Fibroblast of gingiva (primary cell): ENCODE measurements at regions not wholly inside any gene's neighbourhood (a gene's known extent, or its start where the extent isn't known, plus 50 kb on each side); places are given as distances from the start of the nearest gene placed in this dataset.

ENCODE experiments used
- DNase-seq: peaks from one replicate; pipeline ENCODE4 v3.0.0-alpha.2; 2011; ENCODE audit warnings: low read depth

DNA sequence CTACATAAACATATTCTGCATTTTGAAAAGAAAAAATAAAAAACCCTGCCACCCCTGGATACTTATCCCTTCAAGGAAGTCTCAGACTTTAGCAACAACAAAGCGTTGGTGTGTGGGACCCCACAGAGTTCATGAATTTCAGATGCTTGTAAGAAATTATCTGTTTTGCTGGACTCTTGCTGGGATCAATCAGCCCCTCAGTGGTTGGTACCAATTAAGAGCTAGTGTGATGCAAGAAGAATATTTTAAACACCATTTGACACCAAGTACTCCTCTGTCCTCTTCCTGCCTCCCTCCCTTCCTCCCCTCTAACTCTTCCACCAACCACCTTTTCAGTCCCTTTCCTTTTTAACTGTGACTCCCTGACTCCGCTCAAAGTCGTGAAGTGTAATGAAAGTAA, 51.5 kb downstream of the SST start:
- no peak for DNase-seq

DNA sequence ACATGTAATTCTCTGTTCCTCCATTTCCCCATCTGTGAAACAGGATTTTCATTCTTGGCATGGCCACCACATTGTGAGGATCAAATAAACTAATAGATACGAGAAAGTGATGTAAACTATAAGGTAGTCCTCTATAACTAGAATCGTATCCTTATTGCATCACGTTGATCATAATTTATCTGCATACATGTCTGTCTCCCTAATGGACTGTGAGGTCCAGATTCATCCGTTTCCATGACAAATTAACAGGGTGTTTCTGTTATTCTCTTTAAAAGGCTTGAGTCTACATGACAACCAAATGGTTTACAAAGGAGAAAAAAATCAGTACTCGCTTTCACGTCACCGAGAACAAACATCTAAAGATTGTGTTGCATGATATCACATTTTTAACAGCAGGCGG, 53.0 kb downstream of the SST start:
- DNase-seq: no peak

DNA sequence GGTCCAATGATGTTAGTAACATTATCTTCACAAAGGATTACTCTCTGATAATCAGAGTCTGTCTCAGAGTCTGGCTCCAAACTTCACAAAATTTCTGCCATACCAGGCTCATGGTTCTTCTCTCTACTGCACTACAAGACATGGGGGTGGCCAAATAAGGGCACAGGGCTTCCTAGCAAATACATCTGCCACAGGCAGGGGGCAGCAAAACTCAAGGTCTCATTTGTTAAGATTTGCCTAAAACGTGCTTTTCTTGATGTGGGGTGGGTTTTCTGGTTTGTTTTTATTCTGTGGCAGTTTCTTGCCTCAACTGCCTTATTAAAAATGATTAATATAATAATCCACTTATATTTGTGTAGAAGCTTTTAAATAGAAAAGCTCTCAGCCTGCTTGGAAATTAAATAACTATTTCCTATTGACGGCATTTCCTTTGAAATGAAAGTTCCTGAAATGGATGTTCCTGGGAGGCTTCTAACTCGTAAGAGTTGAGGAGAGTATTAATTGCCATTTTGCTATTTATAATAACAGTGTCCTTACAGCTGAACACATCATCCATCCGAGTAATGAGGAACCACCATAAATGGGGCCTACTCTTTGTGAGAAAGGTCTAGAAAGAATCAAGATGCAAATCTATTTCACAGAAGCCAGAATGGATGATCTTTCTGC, 53.8 kb downstream of the SST start:
- DNase-seq: peak; percentile 52

DNA sequence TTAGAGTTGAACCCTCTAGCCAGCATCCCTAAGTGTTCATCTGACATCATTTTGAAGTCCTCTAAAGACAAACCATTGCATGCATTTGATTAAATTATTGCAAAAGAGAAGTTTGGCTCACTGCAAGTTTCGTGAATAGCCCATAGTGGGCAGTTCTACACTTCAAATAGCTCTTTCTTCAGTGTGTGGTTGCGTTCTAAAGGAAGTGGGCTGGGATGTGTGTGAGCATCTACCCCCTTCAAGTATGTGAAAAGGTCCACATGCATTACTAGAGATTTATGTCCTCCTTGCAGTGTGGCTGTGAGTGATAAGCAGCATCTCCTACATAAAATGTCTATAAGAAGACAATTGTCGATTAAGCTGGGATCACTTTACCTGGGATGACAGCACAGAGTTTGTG, 54.6 kb downstream of the SST start:
- DNase-seq: no peak

DNA sequence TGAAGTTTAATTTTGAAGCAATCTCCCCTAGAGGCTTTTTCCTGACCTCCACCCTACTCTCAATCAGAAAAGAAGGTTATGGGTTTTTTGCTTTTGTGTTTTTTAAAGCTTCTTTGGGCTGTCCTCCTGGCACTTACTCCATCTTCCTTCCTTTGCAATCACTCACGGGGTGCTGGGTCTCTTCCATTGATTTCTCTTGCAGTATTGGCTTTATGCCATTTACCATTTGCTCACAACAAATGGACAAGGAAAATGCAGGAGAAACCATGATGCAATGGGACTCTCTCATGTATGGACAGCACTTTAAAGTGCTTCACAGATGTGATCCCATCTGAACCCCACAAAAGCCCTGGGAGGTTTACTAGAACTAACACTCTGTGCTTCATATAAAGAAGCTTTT, 57.5 kb downstream of the SST start:
- no peak for DNase-seq

DNA sequence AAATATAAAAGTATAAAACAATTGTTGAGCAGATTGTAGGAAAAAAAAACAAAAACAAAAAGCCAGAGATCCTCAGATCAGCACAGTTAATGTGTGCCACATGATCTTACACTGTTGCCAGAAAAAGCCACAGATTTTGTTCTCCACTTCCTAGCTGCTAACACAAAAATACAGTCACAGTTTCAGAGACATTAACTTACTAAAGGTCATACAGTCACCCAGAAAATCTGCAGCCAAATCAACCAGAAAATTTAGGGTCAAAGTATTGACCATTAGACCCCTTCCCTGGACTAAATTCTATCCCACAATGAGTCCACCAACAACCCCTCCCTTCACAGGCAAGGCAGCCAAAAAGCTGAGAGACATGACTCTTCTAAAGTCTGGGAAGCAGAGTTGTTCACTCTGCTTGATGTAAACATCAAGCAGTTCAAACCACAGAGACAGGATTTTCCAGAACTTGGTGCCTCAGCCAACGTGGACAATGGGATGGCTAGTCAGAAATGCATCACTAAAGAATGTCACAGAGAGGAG, 59.1 kb downstream of the SST start:
- DNase-seq: peak; percentile 18

DNA sequence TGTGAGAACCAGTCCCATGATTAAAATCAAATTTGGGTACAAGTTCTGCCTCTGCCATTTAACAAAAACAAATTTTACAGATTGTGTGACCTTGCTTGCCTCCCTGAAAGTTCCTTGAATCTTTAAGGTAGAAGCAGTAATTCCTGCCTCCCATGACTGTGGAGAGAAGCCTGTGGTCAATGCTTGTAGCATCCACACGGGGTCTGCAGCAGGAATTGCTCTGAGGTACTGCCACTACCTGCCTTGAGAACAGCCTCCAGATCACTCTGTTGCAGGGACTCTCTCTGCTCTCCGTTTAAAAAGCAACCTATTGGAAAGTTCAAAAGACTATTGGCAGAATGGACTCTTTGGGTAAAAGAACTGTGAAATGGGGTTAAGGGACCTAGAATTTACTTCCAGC, 75.9 kb downstream of the SST start:
- no peak for DNase-seq

DNA sequence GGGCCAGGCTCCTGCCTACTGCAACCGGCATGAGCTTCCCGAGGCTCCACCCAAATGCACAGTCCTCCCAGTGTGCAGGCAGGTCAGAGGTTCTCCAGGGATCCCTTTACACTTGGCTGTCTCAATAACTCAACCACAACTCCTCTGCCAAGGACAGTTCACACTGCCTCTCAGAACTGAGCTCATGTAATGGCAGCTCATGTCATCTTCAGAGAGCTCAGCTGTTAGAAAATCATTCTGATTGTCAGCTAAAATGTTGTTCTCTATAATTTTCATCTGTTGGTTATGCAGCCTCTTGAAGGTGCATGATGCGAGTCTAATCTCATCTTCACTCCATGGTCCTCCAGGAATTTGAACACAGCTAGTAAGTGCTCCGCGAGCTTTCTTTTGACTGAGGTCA, 76.7 kb downstream of the SST start:
- DNase-seq: no peak

DNA sequence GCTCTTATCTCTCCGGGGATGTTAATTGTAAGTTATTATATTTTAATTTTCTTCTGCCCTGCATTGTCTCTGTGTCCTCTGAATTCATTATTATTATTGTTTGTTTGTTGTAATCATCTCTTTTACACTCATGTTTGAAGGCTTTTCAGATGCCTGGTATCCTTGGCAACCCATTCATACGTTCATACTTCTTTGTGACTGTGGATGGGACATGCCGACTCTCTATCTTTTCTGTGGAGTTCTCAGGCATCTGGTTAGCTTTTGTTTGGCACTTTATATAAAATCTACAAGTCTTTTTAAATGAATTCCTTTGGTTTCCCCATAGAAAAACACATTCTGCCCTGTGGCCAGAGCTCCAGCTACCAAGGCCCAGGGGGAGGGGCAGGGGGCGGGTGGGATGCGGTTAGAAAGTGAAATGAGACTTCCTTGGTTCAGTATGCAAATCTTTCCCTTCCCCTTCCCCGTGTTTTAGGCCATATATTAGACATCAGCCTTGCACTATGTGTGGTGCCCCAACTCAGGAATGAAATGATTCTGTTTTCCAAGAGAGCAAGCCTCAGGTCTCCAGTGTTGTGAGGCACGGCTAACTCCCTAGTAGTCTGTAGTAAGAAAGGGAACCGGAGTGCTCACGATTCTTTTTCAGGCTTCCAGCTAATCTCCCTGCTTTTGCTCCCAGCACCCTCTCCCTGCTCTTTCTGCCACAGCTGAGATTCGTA, 79.2 kb downstream of the SST start:
- DNase-seq: no peak

DNA sequence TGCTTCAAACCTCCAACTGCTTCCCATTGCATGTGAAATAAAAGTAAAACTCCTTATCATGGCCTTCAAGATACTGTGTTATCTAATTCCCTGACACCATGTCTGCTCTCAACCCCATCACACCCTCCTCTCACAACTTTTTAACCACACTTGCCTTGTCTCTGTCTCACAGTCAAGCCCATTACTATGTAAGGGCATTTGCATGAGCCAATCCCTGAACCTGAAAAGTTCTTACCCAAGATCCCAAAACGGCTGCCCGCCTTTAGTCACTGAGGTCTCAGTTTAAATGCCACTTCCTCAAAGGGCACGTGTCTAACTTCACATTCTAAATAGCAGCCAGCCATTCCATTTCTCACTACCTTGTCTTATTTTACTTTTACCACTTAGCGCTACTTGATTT, 83.1 kb downstream of the SST start:
- DNase-seq: no peak

DNA sequence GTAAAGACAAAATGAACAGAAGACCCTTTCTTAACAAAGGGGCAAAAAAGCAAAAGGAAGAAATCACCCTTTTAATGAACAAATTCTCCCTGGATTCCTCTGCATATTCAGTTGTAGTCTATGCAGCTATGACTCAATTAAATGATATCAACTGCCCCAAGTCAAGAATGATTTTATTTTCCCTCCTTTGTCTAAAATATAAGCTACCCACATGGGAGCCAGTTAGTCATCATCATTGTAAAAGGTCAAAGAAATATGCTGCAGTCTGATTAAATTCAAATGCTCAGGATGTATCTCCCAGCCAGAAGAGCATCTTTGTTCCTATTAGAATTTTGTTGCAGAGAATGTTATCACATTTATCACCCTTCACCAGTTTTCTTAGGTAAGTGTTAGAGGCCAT, 84.0 kb downstream of the SST start:
- DNase-seq: no peak

DNA sequence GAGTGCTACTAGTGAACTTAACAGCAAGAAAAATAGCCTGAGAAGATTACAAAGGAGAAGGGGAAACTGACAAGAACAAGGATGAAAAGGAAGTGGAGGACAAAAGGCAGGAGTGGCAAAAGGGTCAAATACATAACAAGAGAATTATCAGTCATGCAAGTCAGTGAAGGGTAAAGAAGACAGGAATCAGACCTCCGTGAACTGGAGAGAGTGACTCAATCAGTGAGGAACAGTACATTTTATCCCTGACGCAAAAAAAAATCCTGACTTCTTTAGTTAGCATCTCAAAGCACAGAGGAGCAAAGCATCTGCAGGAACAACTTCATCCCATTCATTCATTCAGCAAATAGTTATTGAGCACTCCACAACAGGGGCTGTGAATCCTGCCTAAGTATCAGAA, 97.8 kb downstream of the SST start:
- DNase-seq: no peak

DNA sequence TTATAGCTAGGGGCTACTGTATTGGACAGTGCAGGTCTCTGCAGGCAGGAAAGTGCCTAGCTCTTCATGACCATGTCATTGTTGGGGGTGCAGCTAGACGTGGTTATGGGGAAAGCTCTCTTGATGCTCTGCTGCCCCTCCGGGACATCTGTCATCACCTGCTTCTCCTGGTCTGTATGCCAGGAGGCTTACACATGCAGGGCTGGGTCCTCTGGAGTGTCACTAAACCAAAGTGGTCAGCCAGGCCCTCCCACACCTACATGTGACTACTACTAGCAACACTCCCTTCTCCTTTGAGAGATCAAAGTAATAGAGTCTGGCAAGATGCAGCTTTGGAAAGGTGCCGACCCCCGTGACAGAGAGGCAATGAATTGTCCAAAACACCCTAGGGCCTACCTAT, 98.5 kb downstream of the SST start:
- no peak for DNase-seq

DNA sequence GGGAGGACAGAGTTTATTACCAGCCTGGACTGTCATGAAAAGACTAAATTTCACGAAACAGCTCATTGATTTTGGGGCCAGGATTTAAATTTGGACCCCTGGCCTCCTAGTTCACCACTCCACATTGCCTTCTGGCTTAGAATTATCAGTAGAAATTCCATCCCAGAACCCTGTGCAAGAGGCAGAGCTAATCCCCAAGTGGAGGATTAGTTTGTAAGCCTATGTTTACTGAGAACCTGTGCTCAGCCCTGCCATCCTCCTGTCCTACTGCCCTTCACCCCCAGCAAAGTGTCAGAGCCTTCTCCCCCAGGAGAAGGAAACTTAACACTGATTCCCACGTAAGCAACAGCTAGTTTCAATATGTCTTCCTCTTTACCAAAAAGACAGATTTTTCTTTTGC, 99.4 kb downstream of the SST start:
- DNase-seq: no peak

DNA sequence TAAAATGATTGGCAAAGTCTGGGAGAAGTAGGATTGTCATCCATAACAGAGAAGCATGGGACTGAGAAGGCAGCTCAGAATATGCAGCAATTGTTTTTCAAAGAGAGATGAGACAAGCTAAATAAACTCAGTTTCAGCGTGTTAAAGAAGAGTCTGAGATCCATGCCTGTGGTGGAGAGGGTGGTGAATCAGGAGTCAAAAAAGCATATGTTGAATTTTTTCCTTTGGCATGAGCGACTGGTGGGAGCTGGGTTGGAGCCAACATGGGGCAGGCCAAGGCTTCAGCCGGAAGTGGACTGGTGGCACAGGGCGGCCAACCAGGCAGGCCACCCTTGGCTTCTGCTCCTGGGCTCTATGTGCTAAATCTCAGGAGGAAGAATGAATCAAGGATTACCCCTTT, 102.0 kb downstream of the SST start:
- DNase-seq: no peak

DNA sequence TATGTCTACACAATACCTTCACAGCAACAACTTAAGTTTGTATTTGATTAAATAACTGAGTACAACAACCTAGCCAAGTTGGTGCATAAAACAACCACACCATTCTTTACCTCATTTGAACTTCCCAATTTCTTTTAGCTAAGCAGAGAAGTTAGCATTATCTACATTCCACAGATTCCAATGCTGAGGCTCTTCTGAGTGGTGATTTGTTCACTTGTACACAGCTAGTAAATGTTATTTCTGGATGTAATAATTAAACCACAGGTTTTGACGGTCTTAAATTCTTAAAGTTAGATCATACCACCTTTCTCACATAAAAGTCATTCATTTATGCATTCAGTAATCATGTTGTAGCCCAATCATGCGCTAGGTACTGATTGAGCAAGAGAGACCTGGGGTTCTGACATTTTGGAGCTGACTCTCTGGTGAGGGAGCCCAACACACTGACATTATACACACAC, 102.5 kb downstream of the SST start:
- peak; percentile 34 for DNase-seq

DNA sequence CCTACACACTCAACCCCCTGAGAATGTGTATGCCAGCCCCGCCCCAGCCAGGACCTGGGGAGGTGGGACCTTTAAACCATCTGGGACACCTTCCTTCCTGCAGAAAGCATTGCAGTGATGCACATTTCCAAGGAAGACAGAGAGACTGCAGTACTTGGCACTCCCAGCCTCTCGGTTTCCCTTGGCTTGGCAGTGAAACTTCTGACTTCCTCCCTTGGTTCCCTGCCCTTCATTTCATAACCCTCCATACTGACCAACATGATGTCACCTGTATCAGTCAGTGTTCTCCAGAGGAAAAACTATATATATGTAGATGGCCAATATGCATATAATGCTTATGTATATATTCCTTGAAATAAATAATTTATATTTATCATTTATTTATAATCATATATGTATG, 103.2 kb downstream of the SST start:
- DNase-seq: peak; percentile 26

DNA sequence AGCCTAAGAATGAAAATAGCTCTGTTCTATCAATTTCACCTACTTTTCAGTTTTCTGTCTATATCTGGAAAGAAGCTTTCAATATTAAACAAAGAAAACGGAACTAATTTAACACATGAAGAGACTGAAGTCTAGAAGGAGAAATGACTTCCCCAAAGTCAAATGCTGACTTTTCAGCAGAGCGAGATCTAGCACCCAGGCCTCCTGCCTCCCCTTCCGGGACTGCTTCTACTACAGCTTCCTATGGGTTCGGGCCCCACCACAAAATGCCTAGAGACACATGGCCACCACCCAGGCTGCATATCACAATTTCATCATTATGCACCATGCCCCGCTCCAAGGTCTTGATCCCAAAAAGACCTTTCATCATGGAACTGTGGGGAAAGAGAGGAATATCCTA, 104.5 kb downstream of the SST start:
- no peak for DNase-seq

DNA sequence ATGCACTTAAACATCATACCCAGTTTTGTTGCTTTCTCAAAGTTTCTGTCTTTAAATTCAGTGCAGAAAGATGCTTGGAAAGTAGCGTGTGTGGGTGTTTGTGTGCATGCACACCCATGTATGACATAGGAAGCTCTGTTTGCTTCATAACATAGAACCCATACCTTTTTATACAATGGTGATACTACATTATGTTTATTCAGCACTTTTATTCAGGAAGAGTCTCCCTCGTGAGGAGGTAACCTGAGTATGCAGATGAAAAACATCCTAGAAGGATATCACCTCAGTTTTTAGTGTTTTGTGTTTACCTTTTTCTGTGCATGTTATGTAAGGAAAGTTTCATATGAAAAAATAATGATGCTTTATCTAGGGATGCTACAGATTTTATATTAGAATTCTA, 111.2 kb downstream of the SST start:
- DNase-seq: no peak

DNA sequence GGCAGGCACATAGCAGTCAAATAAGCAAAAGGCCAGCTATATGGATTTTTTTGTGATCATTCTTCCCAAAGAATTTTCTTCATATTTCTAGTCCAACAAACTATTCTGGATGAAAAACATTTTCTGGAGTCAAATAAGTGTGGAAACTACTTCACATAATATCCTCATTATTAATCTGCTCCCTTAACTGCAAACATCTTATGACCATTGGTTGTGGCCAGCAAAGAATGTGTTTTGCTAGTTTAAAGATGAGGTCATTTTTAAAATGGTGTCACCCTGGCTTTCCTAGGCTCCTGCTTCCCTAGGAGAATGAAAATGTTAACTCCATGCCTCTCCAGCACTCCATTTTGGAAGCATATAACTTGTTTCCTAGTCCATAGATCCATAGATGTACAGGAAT, 118.8 kb downstream of the SST start:
- DNase-seq: no peak

DNA sequence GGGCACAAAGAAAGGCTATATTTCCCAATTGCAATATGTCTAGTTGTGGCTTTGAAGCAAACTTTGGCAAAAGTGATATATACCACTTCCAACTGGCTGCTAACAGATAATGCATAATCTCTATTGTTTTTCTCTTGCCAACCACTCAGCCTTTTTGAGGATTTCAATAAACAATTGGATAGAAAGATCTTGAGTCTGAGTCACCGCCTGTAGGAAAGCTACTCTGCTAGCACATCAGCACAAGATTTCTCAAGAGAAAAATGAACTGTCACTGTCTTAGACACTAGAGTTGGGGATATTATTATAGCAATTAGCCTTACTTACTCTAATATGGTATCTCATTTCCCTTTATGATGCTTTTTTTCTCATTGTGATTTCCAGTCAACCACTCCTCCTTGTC, 119.7 kb downstream of the SST start:
- DNase-seq: no peak

DNA sequence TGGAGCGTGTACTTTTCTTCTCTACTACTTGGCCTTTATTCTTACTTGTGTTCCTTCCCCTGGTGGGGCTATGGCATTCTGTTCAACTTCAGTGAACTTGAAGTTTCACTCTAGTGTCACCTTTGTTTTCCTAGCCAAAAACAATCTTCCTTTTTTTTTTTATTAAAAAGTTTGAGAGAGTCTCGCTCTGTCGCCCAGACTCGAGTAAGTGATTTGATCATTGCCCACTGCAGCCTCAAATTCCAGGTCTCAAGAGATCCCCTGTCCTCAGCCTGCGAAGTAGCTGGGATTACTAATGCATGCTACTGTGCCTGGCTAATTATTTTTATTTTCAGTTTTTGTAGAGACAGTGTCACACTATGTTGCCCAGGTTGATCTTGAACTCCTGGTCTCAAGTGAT, 124.8 kb downstream of the SST start:
- DNase-seq: no peak

DNA sequence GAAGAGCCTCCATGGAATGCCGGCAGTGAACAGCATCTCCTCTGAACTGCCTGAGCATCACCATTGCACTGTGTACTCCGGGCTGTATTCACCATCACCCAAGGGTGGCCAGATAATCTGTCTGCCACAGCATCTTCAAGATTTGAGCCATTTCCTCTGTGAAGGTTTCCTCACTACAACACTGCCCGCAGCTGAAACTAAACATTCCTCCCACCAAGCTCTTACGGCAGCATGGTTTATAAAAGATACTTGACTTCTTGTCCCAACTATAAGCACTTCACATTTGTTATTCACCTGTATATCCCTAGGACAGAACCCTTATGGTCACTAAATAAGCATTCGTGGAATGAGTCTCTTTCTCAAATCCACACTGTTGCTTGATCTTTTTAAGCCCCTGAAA, 125.9 kb downstream of the SST start:
- no peak for DNase-seq

DNA sequence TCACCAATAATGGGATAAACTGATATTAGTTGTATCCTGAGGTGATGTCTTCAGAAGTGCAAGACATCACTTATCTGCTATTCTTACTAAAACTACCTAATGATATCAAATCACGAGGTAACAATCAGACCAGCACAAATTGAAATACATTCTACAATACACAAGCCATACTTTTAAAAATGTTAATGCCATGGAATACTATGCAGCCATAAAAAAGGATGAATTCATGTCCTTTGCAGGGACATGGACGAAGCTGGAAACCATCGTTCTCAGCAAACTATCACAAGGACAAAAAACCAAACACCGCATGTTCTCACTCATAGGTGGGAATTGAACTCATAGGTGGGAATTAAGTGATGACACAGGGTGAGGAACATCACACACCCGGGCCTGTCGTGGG, 129.3 kb downstream of the SST start:
- no peak for DNase-seq
